ENCODE measurements at regions not wholly inside any gene's neighbourhood (a gene's known extent, or its start where the extent isn't known, plus 50 kb on each side); places are given as distances from the start of the nearest gene placed in this dataset.

GRCh38 chr9:79969393-79970145, 397.8 kb downstream of the TLE4 start:
- no peak for DNase-seq

- no peak for DNase-seq
Measured at GRCh38 chr9:79968533-79968932, 396.8 kb downstream of the TLE4 start.

GRCh38 chr9:79962836-79963235, 391.1 kb downstream of the TLE4 start:
- no peak for DNase-seq

- DNase-seq = no peak
Measured at GRCh38 chr9:79962150-79962549, 390.4 kb downstream of the TLE4 start.

- DNase-seq = no peak
Measured at GRCh38 chr9:79955300-79955699, 383.5 kb downstream of the TLE4 start.

GRCh38 chr9:79953908-79954307, 382.1 kb downstream of the TLE4 start:
- DNase-seq = no peak

GRCh38 chr9:79952401-79952800, 380.6 kb downstream of the TLE4 start:
- DNase-seq = no peak

- no peak for DNase-seq
Measured at GRCh38 chr9:79946712-79947111, 374.9 kb downstream of the TLE4 start.

- no peak for DNase-seq
Measured at GRCh38 chr9:79945495-79945894, 373.7 kb downstream of the TLE4 start.

GRCh38 chr9:79945016-79945415, 373.3 kb downstream of the TLE4 start:
- no peak for DNase-seq

GRCh38 chr9:79940919-79941318, 369.2 kb downstream of the TLE4 start:
- no peak for DNase-seq

- DNase-seq = no peak
Measured at GRCh38 chr9:79939819-79940218, 368.1 kb downstream of the TLE4 start.

GRCh38 chr9:79936336-79936735, 364.6 kb downstream of the TLE4 start:
- no peak for DNase-seq

- no peak for DNase-seq
Measured at GRCh38 chr9:79929285-79929684, 357.5 kb downstream of the TLE4 start.

- DNase-seq = no peak
Measured at GRCh38 chr9:79928661-79929223, 357.0 kb downstream of the TLE4 start.

- DNase-seq = no peak
Measured at GRCh38 chr9:79925326-79925725, 353.6 kb downstream of the TLE4 start.

GRCh38 chr9:79924836-79925235, 353.1 kb downstream of the TLE4 start:
- DNase-seq = no peak

- DNase-seq = no peak
Measured at GRCh38 chr9:79917421-79917820, 345.7 kb downstream of the TLE4 start.

GRCh38 chr9:79913867-79914266, 342.1 kb downstream of the TLE4 start:
- DNase-seq = no peak

- DNase-seq = no peak
Measured at GRCh38 chr9:79912318-79913070, 340.7 kb downstream of the TLE4 start.

- DNase-seq = no peak
Measured at GRCh38 chr9:79911724-79912123, 340.0 kb downstream of the TLE4 start.

- DNase-seq = no peak
Measured at GRCh38 chr9:79902825-79903600, 331.2 kb downstream of the TLE4 start.

- no peak for DNase-seq
Measured at GRCh38 chr9:79900754-79901153, 329.0 kb downstream of the TLE4 start.

Data from activated effector memory CD4-positive, alpha-beta T cell treated with Interleukin-2 at 50 U/mL for 16 hours (primary cell).